Esophagus squamous epithelium (tissue), 5 donors: ENCODE measurements at regions not wholly inside any gene's neighbourhood (a gene's known extent, or its start where the extent isn't known, plus 50 kb on each side); places are given as distances from the start of the nearest gene placed in this dataset.

ENCODE experiments used
- DNase-seq: peaks from one replicate; lab custom pipeline; 2025; lab: John Stamatoyannopoulos, UW
- H3K27ac ChIP-seq, 4 donors: fragments of 200-600 bp; sonication (generic); one replicate each; pipeline ENCODE4 v1.5.1; 2016 to 2019; ENCODE audit warnings: mild to moderate bottlenecking in 1 of 4
- H3K27me3 ChIP-seq, 4 donors: fragments of 200-600 bp; sonication (generic); 1 replicate in 3 of 4; 2 replicates in 1 of 4; pipeline versions ENCODE4 v1.5.1 to v1.6.0; 2017 to 2021; ENCODE audit warnings: antibody characterized with exemption in 1 of 4
- H3K36me3 ChIP-seq, 3 donors: fragments of 200-600 bp; sonication (generic); one replicate each; pipeline ENCODE4 v1.5.1; 2016 to 2019
- H3K4me1 ChIP-seq, 3 donors: fragments of 200-600 bp; sonication (generic); one replicate each; pipeline ENCODE4 v1.5.1; 2017 to 2019
- H3K4me3 ChIP-seq, 4 donors: fragments of 200-600 bp; sonication (generic); 1 replicate in 3 of 4; 2 replicates in 1 of 4; pipeline ENCODE4 v1.5.1; 2016 to 2019; ENCODE audit warnings: mild to moderate bottlenecking in 2 of 4, moderate library complexity in 1 of 4
- H3K9me3 ChIP-seq, 3 donors: fragments of 200-600 bp; sonication (generic); one replicate each; pipeline ENCODE4 v1.5.1; 2016 to 2019
- CTCF ChIP-seq, 6 experiments: fragments of 450-650 bp in 4 of 6; fragments of 200-600 bp in 2 of 6; sonication (generic) in 2 of 6; IDR thresholded peaks; one replicate each; pipeline ENCODE4 v1.5.1; 2016 to 2019; ENCODE audit warnings: antibody characterized with exemption in 6 of 6, mild to moderate bottlenecking in 4 of 6, moderate library complexity in 4 of 6
- POLR2A ChIP-seq, 4 donors: fragments of 450-650 bp; IDR thresholded peaks; one replicate each; pipeline ENCODE4 v1.6.1; 2017; ENCODE audit warnings: antibody characterized with exemption in 4 of 4, mild to moderate bottlenecking in 4 of 4, moderate library complexity in 3 of 4
- WGBS, 2 donors: methylation state at CpG; one replicate each; pipeline ENCODE4 v1.1.5; 2018; 5-methylcytosine and 5-hydroxymethylcytosine counted together
- intact Hi-C: fragments of 100-400 bp; cut with DNase I; formaldehyde crosslinking; loops from one replicate; pipeline ENCODE4 v1.15.0; 2022
- donor health status: DM: yes; HTN: yes; CAD: no.

GRCh38 chr2:146847846-146848245 lies 997.0 kb upstream of the ACVR2A start:
- Histone ChIP-seq H3K4me1 (no peaks in the 10 kb centered on the region), H3K27me3 (no peaks in the 10 kb centered on the region), H3K36me3 (no peaks in the 10 kb centered on the region), H3K9me3 (no peaks in the 10 kb centered on the region), H3K4me3 (no peak overlapping the region), H3K27ac (no peak overlapping the region)
- TF ChIP-seq POLR2A (IDR thresholded peaks at IDR 0.05) = no peak
- TF ChIP-seq CTCF (IDR thresholded peaks at IDR 0.05) = no peak
- DNase-seq = no peak
- intact Hi-C loops = no loop called here

- no peaks in the 10 kb centered on the region for H3K27me3 ChIP-seq
- no peaks in the 10 kb centered on the region for H3K9me3 ChIP-seq
- H3K27ac ChIP-seq = no peak overlapping the region
- no peaks in the 10 kb centered on the region for H3K4me1 ChIP-seq
- H3K36me3 ChIP-seq = no peaks in the 10 kb centered on the region
- intact Hi-C loops = no loop called here
- no peak for DNase-seq
- TF ChIP-seq CTCF (IDR thresholded peaks at IDR 0.05) (no peak), POLR2A (IDR thresholded peaks at IDR 0.05) (no peak)
- 73 to 75% methylated on average over 6 of the region's 6 CpGs for WGBS, 2 donors
- H3K4me3 ChIP-seq = no peak overlapping the region
These were observed 1000.4 kb upstream of the ACVR2A start for GRCh38 chr2:146844226-146844990.

GRCh38 chr2:146837857-146838256 lies 1007.0 kb upstream of the ACVR2A start:
- H3K27ac ChIP-seq = no peak overlapping the region
- TF ChIP-seq CTCF (IDR thresholded peaks at IDR 0.05) (no peak), POLR2A (IDR thresholded peaks at IDR 0.05) (no peak)
- H3K27me3 ChIP-seq = no peaks in the 10 kb centered on the region
- no peaks in the 10 kb centered on the region for H3K36me3 ChIP-seq
- no peaks in the 10 kb centered on the region for H3K9me3 ChIP-seq
- DNase-seq = no peak
- H3K4me3 ChIP-seq = no peak overlapping the region
- peaks cover 0 to 4% (median 0%) of the 10 kb centered on the region in 3 donors for H3K4me1 ChIP-seq
- intact Hi-C loops = no loop called here

- intact Hi-C loops = no loop called here
These were observed 1018.4 kb upstream of the ACVR2A start for GRCh38 chr2:146826388-146826787.

More at GRCh38 chr2:146826388-146826787, 1018.4 kb upstream of the ACVR2A start:
- no peak for DNase-seq
- TF ChIP-seq CTCF (IDR thresholded peaks at IDR 0.05) = no peak
- TF ChIP-seq POLR2A (IDR thresholded peaks at IDR 0.05) = no peak
- Histone ChIP-seq H3K36me3 (no peaks in the 10 kb centered on the region), H3K27me3 (no peaks in the 10 kb centered on the region), H3K9me3 (no peaks in the 10 kb centered on the region), H3K27ac (no peak overlapping the region), H3K4me3 (no peak overlapping the region), H3K4me1 (peaks cover 0 to 14% (median 0%) of the 10 kb centered on the region in 3 donors)
